Activated CD8-positive, alpha-beta memory T cell treated with anti-CD3 and anti-CD28 coated beads, Interleukin-2, amount 50 U/mL, for 24 hours (primary cell): ENCODE measurements at regions not wholly inside any gene's neighbourhood (a gene's known extent, or its start where the extent isn't known, plus 50 kb on each side); places are given as distances from the start of the nearest gene placed in this dataset.
"Not testable (repeated sequence)": the region's sequence is repeated elsewhere in the genome, so short reads cannot be mapped to it uniquely, and the experiment has no call there.

Source experiments
- DNase-seq: peaks from one replicate; pipeline ENCODE4 v3.0.0-alpha.2; 2020; ENCODE audit errors: extremely low read depth

- no peak for DNase-seq
Observed at GRCh38 chr6:17012421-17013225, 89.2 kb upstream of the STMND1 start.

- no peak for DNase-seq
Observed at GRCh38 chr6:17011985-17012384, 89.9 kb upstream of the STMND1 start.

- no peak for DNase-seq
Observed at GRCh38 chr6:17007749-17008148, 94.1 kb upstream of the STMND1 start.

- no peak for DNase-seq
Observed at GRCh38 chr6:17006543-17006942, 95.3 kb upstream of the STMND1 start.

GRCh38 chr6:17004269-17004668 lies 97.6 kb upstream of the STMND1 start:
- no peak for DNase-seq

GRCh38 chr6:17002123-17002522 lies 99.7 kb upstream of the STMND1 start:
- DNase-seq = no peak

GRCh38 chr6:17001188-17001587 lies 100.7 kb upstream of the STMND1 start:
- no peak for DNase-seq

GRCh38 chr6:16999491-17000436 lies 102.1 kb upstream of the STMND1 start:
- DNase-seq = no peak

GRCh38 chr6:16998461-16998860 lies 103.4 kb upstream of the STMND1 start:
- DNase-seq = no peak

GRCh38 chr6:16995511-16996250 lies 106.2 kb upstream of the STMND1 start:
- no peak for DNase-seq

GRCh38 chr6:16993396-16993795 lies 108.5 kb upstream of the STMND1 start:
- no peak for DNase-seq

GRCh38 chr6:16991981-16992629 lies 109.7 kb upstream of the STMND1 start:
- no peak for DNase-seq

- not testable (repeated sequence) for DNase-seq
Observed at GRCh38 chr6:16989976-16990375, 111.9 kb upstream of the STMND1 start.

GRCh38 chr6:16989382-16989781 lies 112.5 kb upstream of the STMND1 start:
- DNase-seq = no peak

GRCh38 chr6:16987996-16988395 lies 113.9 kb upstream of the STMND1 start:
- no peak for DNase-seq

- DNase-seq = no peak
Observed at GRCh38 chr6:16985513-16986284, 116.2 kb upstream of the STMND1 start.

GRCh38 chr6:16982807-16983206 lies 119.0 kb upstream of the STMND1 start:
- no peak for DNase-seq

- DNase-seq = no peak
Observed at GRCh38 chr6:16979677-16980370, 122.0 kb upstream of the STMND1 start.

GRCh38 chr6:16978686-16979085 lies 123.2 kb upstream of the STMND1 start:
- no peak for DNase-seq
